ENCODE measurements at regions not wholly inside any gene's neighbourhood (a gene's known extent, or its start where the extent isn't known, plus 50 kb on each side); places are given as distances from the start of the nearest gene placed in this dataset.
A peak's percentile ranks its signal among the peaks of the same experiment; 100 is the strongest.

GRCh38 chr1:172950528-172950927, 100.2 kb downstream of the TNFSF18 start:
- 79 to 94% (median 83%) methylated on average over 2 of the region's 2 CpGs for WGBS, 3 donors
- no peak for FAIRE-seq
- H3K36me3 ChIP-seq (ENCODE audit: control insufficient read depth in 3 of 3, insufficient read depth in 2 of 3, low read depth in 1 of 3, low read length in 3 of 3): no peaks in the 10 kb centered on the region

GRCh38 chr1:172951730-172952365, 98.9 kb downstream of the TNFSF18 start:
- Histone ChIP-seq H3K9me3 (ENCODE audit: control insufficient read depth in 2 of 2, insufficient read depth in 1 of 2, low read depth in 1 of 2, low read length in 1 of 2) (no peaks in the 10 kb centered on the region), H3K4me3 (ENCODE audit: low read depth in 1 of 3, low read length in 3 of 3) (no peak overlapping the region), H3K27ac (ENCODE audit: low read depth in 1 of 3, low read length in 2 of 3) (no peak overlapping the region), H3K27me3 (ENCODE audit: control insufficient read depth in 3 of 3, insufficient read depth in 3 of 3, low read length in 3 of 3) (no peaks in the 10 kb centered on the region), H3K36me3 (ENCODE audit: control insufficient read depth in 3 of 3, insufficient read depth in 2 of 3, low read depth in 1 of 3, low read length in 3 of 3) (no peaks in the 10 kb centered on the region), H3K4me1 (ENCODE audit: control insufficient read depth in 3 of 3, insufficient read depth in 2 of 3, low read depth in 1 of 3, low read length in 2 of 3) (no peaks in the 10 kb centered on the region)
- FAIRE-seq (no peak), DNase-seq (no peak)
- WGBS, 3 donors: 51 to 67% (median 65%) methylated on average over 3 of the region's 3 CpGs

More at GRCh38 chr1:172950528-172950927, 100.2 kb downstream of the TNFSF18 start:
- H3K27ac ChIP-seq (ENCODE audit: low read depth in 1 of 3, low read length in 2 of 3): no peak overlapping the region
- DNase-seq: no peak
- no peaks in the 10 kb centered on the region for H3K27me3 ChIP-seq (ENCODE audit: control insufficient read depth in 3 of 3, insufficient read depth in 3 of 3, low read length in 3 of 3)
- H3K4me1 ChIP-seq (ENCODE audit: control insufficient read depth in 3 of 3, insufficient read depth in 2 of 3, low read depth in 1 of 3, low read length in 2 of 3): no peaks in the 10 kb centered on the region
- H3K9me3 ChIP-seq (ENCODE audit: control insufficient read depth in 2 of 2, insufficient read depth in 1 of 2, low read depth in 1 of 2, low read length in 1 of 2): no peaks in the 10 kb centered on the region
- no peak overlapping the region for H3K4me3 ChIP-seq (ENCODE audit: low read depth in 1 of 3, low read length in 3 of 3)

GRCh38 chr1:172952516-172952915, 98.2 kb downstream of the TNFSF18 start:
- Histone ChIP-seq H3K9me3 (ENCODE audit: control insufficient read depth in 2 of 2, insufficient read depth in 1 of 2, low read depth in 1 of 2, low read length in 1 of 2) (no peaks in the 10 kb centered on the region), H3K27me3 (ENCODE audit: control insufficient read depth in 3 of 3, insufficient read depth in 3 of 3, low read length in 3 of 3) (no peaks in the 10 kb centered on the region), H3K4me3 (ENCODE audit: low read depth in 1 of 3, low read length in 3 of 3) (no peak overlapping the region), H3K27ac (ENCODE audit: low read depth in 1 of 3, low read length in 2 of 3) (no peak overlapping the region), H3K4me1 (ENCODE audit: control insufficient read depth in 3 of 3, insufficient read depth in 2 of 3, low read depth in 1 of 3, low read length in 2 of 3) (no peaks in the 10 kb centered on the region), H3K36me3 (ENCODE audit: control insufficient read depth in 3 of 3, insufficient read depth in 2 of 3, low read depth in 1 of 3, low read length in 3 of 3) (no peaks in the 10 kb centered on the region)
- FAIRE-seq (no peak), DNase-seq (no peak)

- DNase-seq (no peak), FAIRE-seq (no peak)
- H3K4me3 ChIP-seq (ENCODE audit: low read depth in 1 of 3, low read length in 3 of 3): no peak overlapping the region
- no peaks in the 10 kb centered on the region for H3K36me3 ChIP-seq (ENCODE audit: control insufficient read depth in 3 of 3, insufficient read depth in 2 of 3, low read depth in 1 of 3, low read length in 3 of 3)
- H3K4me1 ChIP-seq (ENCODE audit: control insufficient read depth in 3 of 3, insufficient read depth in 2 of 3, low read depth in 1 of 3, low read length in 2 of 3): peaks cover 0 to 4% (median 0%) of the 10 kb centered on the region in 3 donors
- 94 to 97% (median 96%) methylated on average over 6 of the region's 6 CpGs for WGBS, 3 donors
- H3K27ac ChIP-seq (ENCODE audit: low read depth in 1 of 3, low read length in 2 of 3): no peak overlapping the region
- H3K9me3 ChIP-seq (ENCODE audit: control insufficient read depth in 2 of 2, insufficient read depth in 1 of 2, low read depth in 1 of 2, low read length in 1 of 2): no peaks in the 10 kb centered on the region
- no peaks in the 10 kb centered on the region for H3K27me3 ChIP-seq (ENCODE audit: control insufficient read depth in 3 of 3, insufficient read depth in 3 of 3, low read length in 3 of 3)
Measured at GRCh38 chr1:172954476-172955150, 96.1 kb downstream of the TNFSF18 start.

DNA sequence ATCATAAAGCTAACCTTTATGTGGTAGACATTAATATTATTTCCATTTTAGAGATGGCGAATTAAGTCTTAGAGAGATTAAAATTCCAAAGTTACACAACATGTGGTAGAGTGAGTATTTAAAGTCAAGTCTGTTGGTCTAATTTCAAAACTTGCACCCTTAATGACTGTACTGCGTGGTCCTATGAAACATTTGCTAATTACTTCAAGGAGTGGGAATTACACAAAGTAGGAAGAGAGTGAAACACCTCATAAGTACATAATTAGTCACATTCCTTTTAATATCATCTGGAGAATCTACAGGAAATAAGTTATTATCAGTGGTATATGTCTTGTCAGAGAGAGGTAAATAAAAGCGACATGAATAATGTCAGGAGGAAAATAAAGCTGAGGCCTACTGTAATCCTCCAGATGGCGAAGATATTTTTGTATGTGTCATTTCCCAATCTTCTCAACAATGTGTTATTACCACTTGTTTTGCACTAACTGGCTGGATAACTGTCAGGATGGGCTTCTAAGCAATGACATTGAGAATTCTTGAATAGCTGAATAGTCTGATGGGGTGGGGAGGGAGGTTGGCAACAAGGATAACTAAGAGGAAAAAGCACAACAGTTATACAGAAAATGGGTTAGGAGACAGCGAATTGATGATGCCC, 95.5 kb downstream of the TNFSF18 start:
- no peaks in the 10 kb centered on the region for H3K36me3 ChIP-seq (ENCODE audit: control insufficient read depth in 3 of 3, insufficient read depth in 2 of 3, low read depth in 1 of 3, low read length in 3 of 3)
- no peaks in the 10 kb centered on the region for H3K9me3 ChIP-seq (ENCODE audit: control insufficient read depth in 2 of 2, insufficient read depth in 1 of 2, low read depth in 1 of 2, low read length in 1 of 2)
- no peak for FAIRE-seq
- no peak overlapping the region for H3K27ac ChIP-seq (ENCODE audit: low read depth in 1 of 3, low read length in 2 of 3)
- H3K4me1 ChIP-seq (ENCODE audit: control insufficient read depth in 3 of 3, insufficient read depth in 2 of 3, low read depth in 1 of 3, low read length in 2 of 3): peaks cover 0 to 4% (median 2%) of the 10 kb centered on the region in 3 donors
- H3K27me3 ChIP-seq (ENCODE audit: control insufficient read depth in 3 of 3, insufficient read depth in 3 of 3, low read length in 3 of 3): no peaks in the 10 kb centered on the region
- no peak for DNase-seq
- WGBS, 3 donors: 84 to 91% (median 90%) methylated on average over 5 of the region's 5 CpGs
- no peak overlapping the region for H3K4me3 ChIP-seq (ENCODE audit: low read depth in 1 of 3, low read length in 3 of 3)

GRCh38 chr1:172956871-172957270, 93.9 kb downstream of the TNFSF18 start:
- Histone ChIP-seq H3K9me3 (ENCODE audit: control insufficient read depth in 2 of 2, insufficient read depth in 1 of 2, low read depth in 1 of 2, low read length in 1 of 2) (no peaks in the 10 kb centered on the region), H3K4me1 (ENCODE audit: control insufficient read depth in 3 of 3, insufficient read depth in 2 of 3, low read depth in 1 of 3, low read length in 2 of 3) (peaks cover 0 to 4% (median 2%) of the 10 kb centered on the region in 3 donors), H3K36me3 (ENCODE audit: control insufficient read depth in 3 of 3, insufficient read depth in 2 of 3, low read depth in 1 of 3, low read length in 3 of 3) (no peaks in the 10 kb centered on the region), H3K27ac (ENCODE audit: low read depth in 1 of 3, low read length in 2 of 3) (no peak overlapping the region), H3K4me3 (ENCODE audit: low read depth in 1 of 3, low read length in 3 of 3) (no peak overlapping the region), H3K27me3 (ENCODE audit: control insufficient read depth in 3 of 3, insufficient read depth in 3 of 3, low read length in 3 of 3) (no peaks in the 10 kb centered on the region)
- FAIRE-seq (no peak), DNase-seq (no peak)
- WGBS, 3 donors: 77 to 84% (median 83%) methylated on average over 1 of the region's 1 CpG

GRCh38 chr1:172957491-172957890, 93.2 kb downstream of the TNFSF18 start:
- Histone ChIP-seq H3K9me3 (ENCODE audit: control insufficient read depth in 2 of 2, insufficient read depth in 1 of 2, low read depth in 1 of 2, low read length in 1 of 2) (no peaks in the 10 kb centered on the region), H3K27ac (ENCODE audit: low read depth in 1 of 3, low read length in 2 of 3) (no peak overlapping the region), H3K36me3 (ENCODE audit: control insufficient read depth in 3 of 3, insufficient read depth in 2 of 3, low read depth in 1 of 3, low read length in 3 of 3) (no peaks in the 10 kb centered on the region), H3K4me3 (ENCODE audit: low read depth in 1 of 3, low read length in 3 of 3) (no peak overlapping the region), H3K4me1 (ENCODE audit: control insufficient read depth in 3 of 3, insufficient read depth in 2 of 3, low read depth in 1 of 3, low read length in 2 of 3) (peaks cover 0 to 4% (median 2%) of the 10 kb centered on the region in 3 donors), H3K27me3 (ENCODE audit: control insufficient read depth in 3 of 3, insufficient read depth in 3 of 3, low read length in 3 of 3) (no peaks in the 10 kb centered on the region)
- DNase-seq (no peak), FAIRE-seq (no peak)

- no peak for FAIRE-seq
- peak; percentile 70 to 82 for DNase-seq
- 13 to 55% (median 43%) methylated on average over 2 of the region's 2 CpGs for WGBS, 3 donors
- no peak overlapping the region for H3K4me3 ChIP-seq (ENCODE audit: low read depth in 1 of 3, low read length in 3 of 3)
- peaks cover 0 to 4% (median 2%) of the 10 kb centered on the region in 3 donors for H3K4me1 ChIP-seq (ENCODE audit: control insufficient read depth in 3 of 3, insufficient read depth in 2 of 3, low read depth in 1 of 3, low read length in 2 of 3)
- H3K27ac ChIP-seq (ENCODE audit: low read depth in 1 of 3, low read length in 2 of 3): peak overlapping the region in 1 of 3 donors; percentile 32
- H3K27me3 ChIP-seq (ENCODE audit: control insufficient read depth in 3 of 3, insufficient read depth in 3 of 3, low read length in 3 of 3): no peaks in the 10 kb centered on the region
- no peaks in the 10 kb centered on the region for H3K9me3 ChIP-seq (ENCODE audit: control insufficient read depth in 2 of 2, insufficient read depth in 1 of 2, low read depth in 1 of 2, low read length in 1 of 2)
- H3K36me3 ChIP-seq (ENCODE audit: control insufficient read depth in 3 of 3, insufficient read depth in 2 of 3, low read depth in 1 of 3, low read length in 3 of 3): no peaks in the 10 kb centered on the region
Measured at GRCh38 chr1:172959571-172959970, 91.2 kb downstream of the TNFSF18 start.
